ENCODE measurements at regions not wholly inside any gene's neighbourhood (a gene's known extent, or its start where the extent isn't known, plus 50 kb on each side); places are given as distances from the start of the nearest gene placed in this dataset.

DNA sequence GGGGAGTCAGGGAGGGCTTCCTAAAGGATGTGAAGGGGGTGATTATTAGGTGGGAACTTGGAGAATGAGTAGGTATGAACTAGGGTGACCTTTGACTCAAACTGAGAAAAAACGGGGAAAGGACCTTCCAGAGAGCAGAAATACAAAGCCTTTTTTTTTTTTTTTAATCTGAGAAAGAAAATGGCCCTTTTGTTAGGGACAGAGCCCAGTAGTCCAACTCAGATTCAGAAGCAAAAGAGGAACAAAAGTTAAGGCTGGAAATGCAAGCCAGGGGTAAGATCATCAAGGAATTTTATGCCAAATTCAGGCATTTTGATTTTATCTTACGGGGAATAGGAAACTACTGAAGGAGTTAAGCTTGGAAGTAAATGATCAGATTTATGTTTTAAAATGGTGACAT, 96.0 kb upstream of the SMYD2 start:
- TF ChIP-seq, protein P1, sequence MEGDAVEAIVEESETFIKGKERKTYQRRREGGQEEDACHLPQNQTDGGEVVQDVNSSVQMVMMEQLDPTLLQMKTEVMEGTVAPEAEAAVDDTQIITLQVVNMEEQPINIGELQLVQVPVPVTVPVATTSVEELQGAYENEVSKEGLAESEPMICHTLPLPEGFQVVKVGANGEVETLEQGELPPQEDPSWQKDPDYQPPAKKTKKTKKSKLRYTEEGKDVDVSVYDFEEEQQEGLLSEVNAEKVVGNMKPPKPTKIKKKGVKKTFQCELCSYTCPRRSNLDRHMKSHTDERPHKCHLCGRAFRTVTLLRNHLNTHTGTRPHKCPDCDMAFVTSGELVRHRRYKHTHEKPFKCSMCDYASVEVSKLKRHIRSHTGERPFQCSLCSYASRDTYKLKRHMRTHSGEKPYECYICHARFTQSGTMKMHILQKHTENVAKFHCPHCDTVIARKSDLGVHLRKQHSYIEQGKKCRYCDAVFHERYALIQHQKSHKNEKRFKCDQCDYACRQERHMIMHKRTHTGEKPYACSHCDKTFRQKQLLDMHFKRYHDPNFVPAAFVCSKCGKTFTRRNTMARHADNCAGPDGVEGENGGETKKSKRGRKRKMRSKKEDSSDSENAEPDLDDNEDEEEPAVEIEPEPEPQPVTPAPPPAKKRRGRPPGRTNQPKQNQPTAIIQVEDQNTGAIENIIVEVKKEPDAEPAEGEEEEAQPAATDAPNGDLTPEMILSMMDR (IDR thresholded peaks at IDR 0.05), result no peak
- no peak for TF ChIP-seq POLR2A (IDR thresholded peaks at IDR 0.05)

All from tibial nerve (tissue), 3 donors.